ENCODE measurements at regions not wholly inside any gene's neighbourhood (a gene's known extent, or its start where the extent isn't known, plus 50 kb on each side); places are given as distances from the start of the nearest gene placed in this dataset.

DNA sequence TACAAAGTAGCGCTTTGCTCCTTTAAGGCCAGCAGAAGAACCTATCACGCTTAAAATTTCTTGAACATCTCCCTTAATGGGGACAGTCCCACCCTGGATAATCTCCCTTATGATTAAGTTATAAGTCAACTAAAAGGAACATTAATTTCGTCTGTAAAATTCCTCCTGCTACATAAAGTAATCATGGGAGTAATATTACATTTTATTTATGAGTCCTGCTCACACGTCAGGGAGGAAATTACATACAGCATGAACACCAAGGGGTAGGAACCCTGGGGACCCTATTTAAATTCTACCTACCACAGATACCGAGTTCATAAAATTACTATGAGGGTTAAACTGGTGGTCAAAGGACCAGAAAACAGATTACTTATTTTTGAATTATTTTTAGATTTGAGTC is 926.6 kb upstream of the MBL2 start:
- TF ChIP-seq, protein P1, sequence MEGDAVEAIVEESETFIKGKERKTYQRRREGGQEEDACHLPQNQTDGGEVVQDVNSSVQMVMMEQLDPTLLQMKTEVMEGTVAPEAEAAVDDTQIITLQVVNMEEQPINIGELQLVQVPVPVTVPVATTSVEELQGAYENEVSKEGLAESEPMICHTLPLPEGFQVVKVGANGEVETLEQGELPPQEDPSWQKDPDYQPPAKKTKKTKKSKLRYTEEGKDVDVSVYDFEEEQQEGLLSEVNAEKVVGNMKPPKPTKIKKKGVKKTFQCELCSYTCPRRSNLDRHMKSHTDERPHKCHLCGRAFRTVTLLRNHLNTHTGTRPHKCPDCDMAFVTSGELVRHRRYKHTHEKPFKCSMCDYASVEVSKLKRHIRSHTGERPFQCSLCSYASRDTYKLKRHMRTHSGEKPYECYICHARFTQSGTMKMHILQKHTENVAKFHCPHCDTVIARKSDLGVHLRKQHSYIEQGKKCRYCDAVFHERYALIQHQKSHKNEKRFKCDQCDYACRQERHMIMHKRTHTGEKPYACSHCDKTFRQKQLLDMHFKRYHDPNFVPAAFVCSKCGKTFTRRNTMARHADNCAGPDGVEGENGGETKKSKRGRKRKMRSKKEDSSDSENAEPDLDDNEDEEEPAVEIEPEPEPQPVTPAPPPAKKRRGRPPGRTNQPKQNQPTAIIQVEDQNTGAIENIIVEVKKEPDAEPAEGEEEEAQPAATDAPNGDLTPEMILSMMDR (IDR thresholded peaks at IDR 0.05; ENCODE audit: insufficient read depth, low read length) = no peak
- no peak overlapping the region for H3K4me3 ChIP-seq (ENCODE audit: low read depth, low read length)
- no peak for DNase-seq (ENCODE audit: low read depth)

DNA sequence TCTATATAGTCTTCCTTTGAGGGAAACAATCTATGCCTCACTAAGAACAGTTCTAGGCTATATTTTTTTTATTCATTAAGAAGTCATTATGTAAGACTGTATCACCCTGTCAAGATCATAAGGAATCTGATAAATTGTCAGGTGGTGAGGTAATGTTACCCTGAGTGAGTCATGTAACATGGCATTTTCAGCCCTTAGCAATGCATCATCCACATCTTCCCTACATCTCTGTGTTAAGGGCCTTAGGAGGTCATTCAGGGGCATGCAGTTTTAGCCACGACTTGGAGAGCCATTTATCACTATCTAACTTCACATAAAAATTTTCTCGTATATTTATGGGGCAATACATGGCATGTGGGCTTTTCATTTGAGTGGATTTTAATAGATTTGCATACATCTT is 924.5 kb upstream of the MBL2 start:
- DNase-seq (ENCODE audit: low read depth) = no peak
- no peak overlapping the region for H3K4me3 ChIP-seq (ENCODE audit: low read depth, low read length)
- TF ChIP-seq, protein P1 (IDR thresholded peaks at IDR 0.05; ENCODE audit: insufficient read depth, low read length) = no peak

DNA sequence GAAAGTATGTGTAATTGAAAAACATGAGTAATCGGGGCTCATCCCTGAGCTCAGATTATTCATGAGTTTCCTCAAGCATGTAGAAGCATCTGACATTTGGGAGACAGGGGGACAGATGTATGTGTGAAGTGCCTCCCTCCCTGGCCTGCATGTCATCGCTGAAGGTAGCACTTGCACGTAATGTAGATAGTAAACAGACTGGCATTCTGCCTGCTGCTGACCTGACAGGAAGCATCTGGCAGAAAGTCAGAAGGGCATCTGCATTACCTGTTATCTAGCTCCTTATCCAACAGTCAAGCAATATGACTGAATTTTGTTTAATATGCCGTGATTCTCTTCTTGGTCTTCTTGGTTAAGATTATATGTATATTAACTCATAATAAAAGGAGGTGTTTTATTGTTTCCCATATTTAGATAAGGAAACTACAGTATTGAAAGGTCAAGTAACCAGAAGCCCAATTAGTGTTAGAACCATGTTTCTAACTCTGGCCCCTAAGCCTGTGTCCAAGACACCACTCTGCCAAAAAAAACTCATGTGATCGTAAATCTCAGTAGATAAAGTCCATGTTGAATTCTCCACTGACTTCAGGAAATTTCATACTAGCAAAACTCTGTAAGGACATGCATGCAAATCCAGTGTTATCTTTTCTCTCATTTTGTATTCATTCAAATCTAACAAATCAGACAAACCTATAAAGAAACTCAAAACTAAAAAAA is 918.1 kb upstream of the MBL2 start:
- DNase-seq (ENCODE audit: low read depth) = no peak
- H3K4me3 ChIP-seq (ENCODE audit: low read depth, low read length) = no peak overlapping the region
- TF ChIP-seq, protein P1 (IDR thresholded peaks at IDR 0.05; ENCODE audit: insufficient read depth, low read length) = no peak

DNA sequence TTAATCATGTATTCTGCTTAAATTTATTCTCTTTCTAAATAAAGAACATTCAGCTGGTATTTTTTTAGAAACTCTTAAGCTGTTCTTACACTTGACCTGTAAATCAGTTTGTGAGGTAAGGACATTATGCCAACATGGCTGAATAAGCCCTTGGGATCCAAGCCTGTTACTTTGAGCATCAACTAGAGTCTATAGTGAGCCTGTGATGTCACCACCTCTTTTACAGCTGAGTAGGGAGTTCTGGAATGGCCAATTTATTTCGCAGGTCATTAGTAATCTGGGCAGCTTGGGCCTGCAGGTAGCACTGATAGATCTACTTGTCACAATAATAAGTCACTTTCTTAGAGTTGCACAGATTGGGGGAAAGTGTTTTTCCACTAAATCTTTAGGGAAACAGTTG is 915.2 kb upstream of the MBL2 start:
- no peak overlapping the region for H3K4me3 ChIP-seq (ENCODE audit: low read depth, low read length)
- DNase-seq (ENCODE audit: low read depth) = no peak
- TF ChIP-seq, protein P1 (IDR thresholded peaks at IDR 0.05; ENCODE audit: insufficient read depth, low read length) = no peak

DNA sequence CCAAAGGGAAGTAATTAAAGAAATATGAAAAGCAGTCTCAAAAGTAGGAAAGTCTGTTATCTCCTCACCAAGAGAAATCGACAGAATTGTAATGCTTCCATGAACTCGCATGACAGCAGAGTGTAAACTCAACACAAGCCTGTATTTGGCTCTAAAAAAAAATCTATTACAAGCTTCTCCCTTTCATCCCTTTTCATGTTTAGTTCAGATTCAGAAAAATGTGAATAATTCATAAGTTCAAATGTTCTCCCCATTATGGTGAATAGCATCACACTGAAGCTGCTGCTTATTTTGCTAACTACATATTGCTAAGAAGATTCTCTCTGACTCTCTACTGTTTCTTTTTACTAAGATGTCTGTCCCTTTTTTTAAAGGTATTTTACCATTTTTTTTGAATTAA is 910.3 kb upstream of the MBL2 start:
- H3K4me3 ChIP-seq (ENCODE audit: low read depth, low read length) = no peak overlapping the region
- DNase-seq (ENCODE audit: low read depth) = no peak
- TF ChIP-seq, protein P1 (IDR thresholded peaks at IDR 0.05; ENCODE audit: insufficient read depth, low read length) = no peak

DNA sequence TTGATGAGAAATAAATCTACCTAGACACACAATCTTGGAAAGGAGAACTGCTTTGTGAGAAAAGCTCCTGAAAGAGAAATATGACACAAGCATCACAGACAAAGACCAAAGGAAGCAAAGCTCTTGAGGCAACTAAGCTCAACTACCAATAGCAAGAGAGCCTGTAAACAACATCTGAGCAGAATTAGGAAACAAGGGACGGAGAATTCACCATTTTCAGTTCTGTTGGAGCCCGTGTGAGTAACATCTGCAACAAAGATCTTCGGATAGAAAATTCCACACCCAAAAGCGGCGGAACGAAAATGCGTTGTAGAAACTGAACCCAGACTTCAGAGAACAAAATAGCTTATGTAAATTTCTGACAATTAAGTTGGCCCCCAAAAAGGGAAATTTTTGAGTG is 909.9 kb upstream of the MBL2 start:
- no peak for DNase-seq (ENCODE audit: low read depth)
- no peak overlapping the region for H3K4me3 ChIP-seq (ENCODE audit: low read depth, low read length)
- TF ChIP-seq, protein P1 (IDR thresholded peaks at IDR 0.05; ENCODE audit: insufficient read depth, low read length) = no peak

DNA sequence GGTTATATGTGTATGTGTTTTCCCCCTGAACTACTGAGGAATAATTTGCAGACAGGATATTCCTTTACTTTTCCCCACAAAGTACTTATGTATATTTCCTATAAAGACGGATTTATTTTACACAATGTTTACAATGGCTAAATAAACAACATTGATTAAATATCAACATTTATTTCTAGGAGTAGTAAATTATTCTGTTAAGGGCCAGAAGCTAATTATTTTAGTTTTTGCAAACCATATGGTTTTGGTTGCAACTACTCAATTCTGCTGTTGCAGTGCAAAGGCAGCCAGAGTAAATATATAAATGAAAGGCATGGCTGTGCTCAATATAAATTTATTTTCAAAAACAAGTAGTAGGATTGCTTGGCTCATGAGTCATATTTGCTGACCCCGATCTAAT is 907.1 kb upstream of the MBL2 start:
- TF ChIP-seq, protein P1 (IDR thresholded peaks at IDR 0.05; ENCODE audit: insufficient read depth, low read length) = no peak
- no peak overlapping the region for H3K4me3 ChIP-seq (ENCODE audit: low read depth, low read length)
- no peak for DNase-seq (ENCODE audit: low read depth)

Measured in fibroblast of the aortic adventitia (primary cell).